Neuronal stem cell (in vitro differentiated cells): ENCODE measurements at regions not wholly inside any gene's neighbourhood (a gene's known extent, or its start where the extent isn't known, plus 50 kb on each side); places are given as distances from the start of the nearest gene placed in this dataset.

Source experiments
- DNase-seq: peaks from one replicate; pipeline ENCODE4 v3.0.0-alpha.2; 2013; ENCODE audit warnings: low spot score
- H2AFZ ChIP-seq: one replicate; pipeline ENCODE4 v1.6.1; 2013; ENCODE audit warnings: mild to moderate bottlenecking, low read length, inconsistent platforms
- H2AK5ac ChIP-seq: 2 replicates; pipeline ENCODE4 v1.6.1; 2013; ENCODE audit warnings: low read depth, mild to moderate bottlenecking, inconsistent platforms, low read length, moderate library complexity, mixed read lengths
- H2BK120ac ChIP-seq: 2 replicates; pipeline ENCODE4 v1.6.1; 2013; ENCODE audit warnings: low read depth, mild to moderate bottlenecking, inconsistent platforms, low read length, moderate library complexity, mixed read lengths
- H2BK12ac ChIP-seq: one replicate; pipeline ENCODE4 v1.6.1; 2013; ENCODE audit warnings: low read length, inconsistent platforms
- H2BK15ac ChIP-seq: 2 replicates; pipeline ENCODE4 v1.6.1; 2013; ENCODE audit warnings: mild to moderate bottlenecking, low read length, inconsistent platforms, mixed read lengths
- H2BK5ac ChIP-seq: one replicate; pipeline ENCODE4 v1.6.1; 2013; ENCODE audit warnings: inconsistent platforms, mild to moderate bottlenecking, low read length, moderate library complexity
- H3K14ac ChIP-seq: one replicate; pipeline ENCODE4 v1.6.1; 2013; ENCODE audit warnings: low read length, inconsistent platforms
- H3K18ac ChIP-seq: 2 replicates; pipeline ENCODE4 v1.6.1; 2013; ENCODE audit warnings: low read length, inconsistent platforms
- H3K23ac ChIP-seq: 2 replicates; pipeline ENCODE4 v1.6.1; 2013; ENCODE audit warnings: low read depth, mild to moderate bottlenecking, mixed read lengths, low read length, inconsistent platforms; ENCODE audit not compliant: poor library complexity
- H3K27ac ChIP-seq: replicated peaks from 3 replicates; pipeline ENCODE4 v1.5.1; 2013; ENCODE audit warnings: low read length, inconsistent platforms
- H3K27me3 ChIP-seq, 3 experiments: 2 replicates each; pipeline ENCODE4 v1.6.1; 2013; ENCODE audit warnings: low read length in 3 of 3, mild to moderate bottlenecking in 2 of 3, inconsistent platforms in 1 of 3, low read depth in 1 of 3, mixed read lengths in 1 of 3, moderate library complexity in 1 of 3; ENCODE audit not compliant: control insufficient read depth in 3 of 3, insufficient read depth in 3 of 3
- H3K36me3 ChIP-seq, 2 donors: replicated peaks in 1 of 2; 2 replicates each; pipeline ENCODE4 v1.6.1; 2013; ENCODE audit warnings: low read length in 2 of 2; ENCODE audit not compliant: control insufficient read depth in 2 of 2, insufficient read depth in 2 of 2
- H3K4ac ChIP-seq: 2 replicates; pipeline ENCODE4 v1.6.1; 2013; ENCODE audit warnings: inconsistent platforms, mild to moderate bottlenecking, low read length, moderate library complexity
- H3K4me1 ChIP-seq, 2 donors: 1 replicate in 1 of 2; 2 replicates in 1 of 2; pipeline ENCODE4 v1.6.1; 2013; ENCODE audit warnings: low read length in 2 of 2, low read depth in 1 of 2; ENCODE audit not compliant: control insufficient read depth in 2 of 2, insufficient read depth in 1 of 2
- H3K4me2 ChIP-seq: one replicate; pipeline ENCODE4 v1.6.1; 2013; ENCODE audit warnings: mild to moderate bottlenecking, low read length, inconsistent platforms; ENCODE audit not compliant: insufficient read depth, poor library complexity, severe bottlenecking
- H3K4me3 ChIP-seq, 2 donors: 2 replicates each; pipeline ENCODE4 v1.5.1; 2013; ENCODE audit warnings: low read length in 2 of 2, mild to moderate bottlenecking in 2 of 2, inconsistent platforms in 1 of 2, moderate library complexity in 1 of 2
- H3K79me1 ChIP-seq: one replicate; pipeline ENCODE4 v1.6.1; 2013; ENCODE audit warnings: low read depth, mild to moderate bottlenecking, inconsistent platforms, low read length, moderate library complexity
- H3K9ac ChIP-seq: one replicate; pipeline ENCODE4 v1.6.1; 2013; ENCODE audit warnings: mild to moderate bottlenecking, low read depth, low read length, inconsistent platforms; ENCODE audit not compliant: poor library complexity
- H3K9me3 ChIP-seq, 2 donors: replicated peaks in 1 of 2; 2 replicates each; pipeline versions ENCODE3 to v1.6.1; 2013; ENCODE audit warnings: low read length in 2 of 2, mild to moderate bottlenecking in 2 of 2, inconsistent platforms in 1 of 2, low read depth in 1 of 2, mixed read lengths in 1 of 2, moderate library complexity in 1 of 2; ENCODE audit not compliant: control insufficient read depth in 2 of 2, insufficient read depth in 1 of 2
- H4K8ac ChIP-seq: one replicate; pipeline ENCODE4 v1.6.1; 2013; ENCODE audit warnings: low read depth, mild to moderate bottlenecking, inconsistent platforms, low read length, moderate library complexity
- H4K91ac ChIP-seq: one replicate; pipeline ENCODE4 v1.6.1; 2013; ENCODE audit warnings: low read length, low read depth, mild to moderate bottlenecking, inconsistent platforms; ENCODE audit not compliant: poor library complexity
- WGBS, 2 donors: extraction: QIAGEN DNeasy Blood & Tissue Kit; methylation state at CpG; one replicate each; pipeline ENCODE4 v1.1.7; 2013; ENCODE audit warnings: missing lambda C conversion rate in 2 of 2, mixed read lengths in 1 of 2; ENCODE audit not compliant: insufficient read length in 2 of 2, insufficient replicate concordance in 1 of 2; ENCODE audit errors: extremely low coverage in 2 of 2; 5-methylcytosine and 5-hydroxymethylcytosine counted together

DNA sequence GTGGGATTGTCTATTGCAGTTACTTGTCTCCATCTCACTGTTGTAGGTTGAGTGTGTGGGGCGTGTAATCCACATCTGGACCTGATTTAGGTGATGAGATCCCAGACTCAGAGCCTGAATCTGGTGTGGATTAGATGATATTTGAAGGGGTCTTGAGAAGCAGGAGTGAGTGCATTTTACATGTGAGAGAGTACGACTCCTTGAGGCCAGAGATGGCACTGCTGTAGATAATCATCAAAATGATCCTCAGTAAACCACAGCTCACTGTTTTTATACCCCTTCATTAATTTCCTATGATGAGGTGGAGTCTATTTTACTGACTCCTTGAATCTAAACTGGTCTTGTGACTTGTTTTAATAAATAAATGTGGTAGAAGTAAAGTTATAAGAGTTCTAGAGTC is 732.5 kb downstream of the KCNJ2 start:
- no peak overlapping the region for H3K4me3 ChIP-seq
- H3K4me2 ChIP-seq: no peak overlapping the region
- H3K79me1 ChIP-seq: no peaks in the 10 kb centered on the region
- H3K4ac ChIP-seq: no peak overlapping the region
- no peak overlapping the region for H3K14ac ChIP-seq
- H2BK15ac ChIP-seq: no peak overlapping the region
- no peak for DNase-seq
- no peak overlapping the region for H2BK5ac ChIP-seq
- no peak overlapping the region for H3K27ac ChIP-seq
- H3K23ac ChIP-seq: no peak overlapping the region
- no peaks in the 10 kb centered on the region for H3K36me3 ChIP-seq
- no CpG with 5 or more reads among the region's 2 CpGs for WGBS, 2 donors
- no peak overlapping the region for H4K8ac ChIP-seq
- H3K9me3 ChIP-seq: peaks cover 2 to 14% of the 10 kb centered on the region in 2 donors
- H2BK120ac ChIP-seq: no peak overlapping the region
- H3K27me3 ChIP-seq: no peaks in the 10 kb centered on the region
- peaks cover 1 to 19% of the 10 kb centered on the region in 2 donors for H3K4me1 ChIP-seq
- no peak overlapping the region for H2BK12ac ChIP-seq
- H4K91ac ChIP-seq: no peak overlapping the region
- H3K9ac ChIP-seq: no peak overlapping the region
- H2AK5ac ChIP-seq: no peak overlapping the region
- no peak overlapping the region for H3K18ac ChIP-seq
- H2AFZ ChIP-seq: no peak overlapping the region

- H4K91ac ChIP-seq: no peak overlapping the region
- no peaks in the 10 kb centered on the region for H3K27me3 ChIP-seq
- H2BK12ac ChIP-seq: no peak overlapping the region
- no peak overlapping the region for H3K4me2 ChIP-seq
- no peak overlapping the region for H3K9ac ChIP-seq
- H2BK5ac ChIP-seq: no peak overlapping the region
- H2AK5ac ChIP-seq: no peak overlapping the region
- peaks cover 2 to 15% of the 10 kb centered on the region in 2 donors for H3K9me3 ChIP-seq
- no peak overlapping the region for H4K8ac ChIP-seq
- no peak overlapping the region for H3K4ac ChIP-seq
- H3K23ac ChIP-seq: no peak overlapping the region
- no peaks in the 10 kb centered on the region for H3K36me3 ChIP-seq
- H3K18ac ChIP-seq: no peak overlapping the region
- no peak overlapping the region for H2BK120ac ChIP-seq
- no peak overlapping the region for H3K4me3 ChIP-seq
- peaks cover 1 to 14% of the 10 kb centered on the region in 2 donors for H3K4me1 ChIP-seq
- WGBS, 2 donors: no CpG with 5 or more reads among the region's 3 CpGs
- peak overlapping the region; percentile 31 for H2AFZ ChIP-seq
- H3K14ac ChIP-seq: no peak overlapping the region
- no peak for DNase-seq
- no peak overlapping the region for H2BK15ac ChIP-seq
- H3K79me1 ChIP-seq: no peaks in the 10 kb centered on the region
- no peak overlapping the region for H3K27ac ChIP-seq
These were observed 736.5 kb downstream of the KCNJ2 start for GRCh38 chr17:70905796-70906195.

DNA sequence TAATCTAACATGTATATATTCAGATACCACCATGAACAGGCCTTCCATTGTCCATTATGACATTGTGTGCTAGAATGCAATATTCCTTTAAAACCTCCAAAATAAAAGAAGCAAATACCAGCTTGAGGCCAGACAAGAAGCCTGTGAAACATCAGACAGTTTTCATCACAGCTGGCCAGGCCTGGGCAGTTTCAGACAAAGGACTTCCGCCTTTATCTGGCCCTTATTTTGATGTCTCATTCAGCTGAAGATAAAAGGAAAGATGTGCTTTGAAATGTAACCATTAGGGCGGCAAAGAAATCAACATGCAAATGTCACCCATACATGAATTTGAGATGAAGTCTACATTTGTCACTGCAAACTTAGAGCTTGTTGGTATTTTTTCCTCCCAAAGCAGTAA is 737.5 kb downstream of the KCNJ2 start:
- peaks cover under 1 to 6% of the 10 kb centered on the region in 2 donors for H3K9me3 ChIP-seq
- no peak overlapping the region for H3K4me2 ChIP-seq
- no peak overlapping the region for H4K91ac ChIP-seq
- no CpG with 5 or more reads among the region's 2 CpGs for WGBS, 2 donors
- no peak overlapping the region for H2BK5ac ChIP-seq
- H3K9ac ChIP-seq: no peak overlapping the region
- H3K36me3 ChIP-seq: no peaks in the 10 kb centered on the region
- peaks cover 1 to 14% of the 10 kb centered on the region in 2 donors for H3K4me1 ChIP-seq
- H3K23ac ChIP-seq: no peak overlapping the region
- no peak overlapping the region for H2AK5ac ChIP-seq
- H2AFZ ChIP-seq: no peak overlapping the region
- no peaks in the 10 kb centered on the region for H3K79me1 ChIP-seq
- H4K8ac ChIP-seq: no peak overlapping the region
- H2BK120ac ChIP-seq: no peak overlapping the region
- H2BK15ac ChIP-seq: no peak overlapping the region
- peak; percentile 24 for DNase-seq
- H3K18ac ChIP-seq: no peak overlapping the region
- no peak overlapping the region for H3K27ac ChIP-seq
- no peak overlapping the region for H3K4ac ChIP-seq
- no peak overlapping the region for H3K4me3 ChIP-seq
- no peaks in the 10 kb centered on the region for H3K27me3 ChIP-seq
- no peak overlapping the region for H2BK12ac ChIP-seq
- H3K14ac ChIP-seq: no peak overlapping the region

DNA sequence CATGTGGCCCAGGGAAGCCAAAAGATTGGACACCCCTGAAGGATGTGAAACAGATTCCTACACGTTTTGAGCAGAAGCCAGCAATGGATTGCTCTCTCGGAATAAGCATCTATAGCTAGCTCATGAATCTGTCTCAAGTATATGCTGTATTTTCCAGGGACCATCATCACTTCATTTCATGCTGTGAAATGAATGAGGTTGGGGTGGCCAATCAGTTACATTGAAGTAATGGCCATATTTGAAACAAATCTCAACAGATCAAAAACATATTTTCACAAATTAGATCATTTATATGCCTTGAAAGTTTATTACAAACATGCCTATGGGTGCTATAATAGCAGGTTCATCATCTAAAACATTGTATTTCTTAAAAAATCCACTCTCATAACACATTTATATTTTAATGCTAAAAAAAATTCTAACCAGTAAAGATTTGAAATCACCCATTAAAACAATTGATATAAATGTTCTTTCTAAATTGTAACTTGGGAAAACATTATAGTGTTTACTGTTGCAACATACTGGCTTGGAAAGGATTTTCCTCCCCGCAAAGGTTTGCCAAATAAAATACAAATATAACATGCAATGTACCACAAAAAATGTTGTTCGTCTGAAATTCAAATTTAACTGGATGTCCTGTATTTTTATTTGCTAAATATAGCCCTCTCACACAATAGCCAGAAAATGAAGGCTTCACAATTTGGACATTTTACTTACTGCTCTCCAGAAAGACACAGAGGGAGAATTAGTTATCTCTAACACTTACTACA is 743.6 kb downstream of the KCNJ2 start:
- Histone ChIP-seq H2BK12ac (no peak overlapping the region), H3K4me3 (no peak overlapping the region), H4K91ac (no peak overlapping the region), H3K9me3 (peaks cover 0 to 16% of the 10 kb centered on the region in 2 donors), H2BK5ac (no peak overlapping the region), H4K8ac (no peak overlapping the region), H3K79me1 (no peaks in the 10 kb centered on the region), H2AFZ (no peak overlapping the region), H2BK15ac (no peak overlapping the region), H3K4me1 (no peaks in the 10 kb centered on the region), H3K27me3 (no peaks in the 10 kb centered on the region), H3K23ac (no peak overlapping the region), H2AK5ac (no peak overlapping the region), H3K36me3 (no peaks in the 10 kb centered on the region), H3K27ac (no peak overlapping the region), H3K4ac (no peak overlapping the region), H3K9ac (no peak overlapping the region), H2BK120ac (no peak overlapping the region), H3K18ac (no peak overlapping the region), H3K14ac (no peak overlapping the region), H3K4me2 (no peak overlapping the region)
- no CpG with 5 or more reads among the region's 4 CpGs for WGBS, 2 donors
- no peak for DNase-seq
